ENCODE measurements at regions not wholly inside any gene's neighbourhood (a gene's known extent, or its start where the extent isn't known, plus 50 kb on each side); places are given as distances from the start of the nearest gene placed in this dataset.
"Not testable (repeated sequence)": the region's sequence is repeated elsewhere in the genome, so short reads cannot be mapped to it uniquely, and the experiment has no call there.

- Histone ChIP-seq H3K36me3 (ENCODE audit: control insufficient read depth, insufficient read depth, low read length) (no peaks in the 10 kb centered on the region), H3K4me1 (ENCODE audit: control insufficient read depth, insufficient read depth, low read length) (no peaks in the 10 kb centered on the region), H3K27ac (ENCODE audit: low read length) (no peak overlapping the region), H3K4me3 (ENCODE audit: low read length) (no peak overlapping the region), H3K9me3 (ENCODE audit: control insufficient read depth, insufficient read depth, low read length) (no peaks in the 10 kb centered on the region), H3K27me3 (ENCODE audit: control insufficient read depth, insufficient read depth, low read length) (no peaks in the 10 kb centered on the region)
- no peak for DNase-seq (ENCODE audit: low read depth, low spot score)
- no CpG with 5 or more reads among the region's 2 CpGs for WGBS (ENCODE audit: insufficient coverage, insufficient read length)
Observed at GRCh38 chr1:70717211-70717610, 306.1 kb downstream of the CTH start.

- DNase-seq (ENCODE audit: low read depth, low spot score), result no peak
- H3K9me3 ChIP-seq (ENCODE audit: control insufficient read depth, insufficient read depth, low read length), result no peaks in the 10 kb centered on the region
- no CpG with 5 or more reads among the region's 1 CpG for WGBS (ENCODE audit: insufficient coverage, insufficient read length)
Observed at GRCh38 chr1:70717656-70718055, 306.6 kb downstream of the CTH start.

GRCh38 chr1:70718086-70718630 is 307.1 kb downstream of the CTH start:
- no peak for DNase-seq (ENCODE audit: low read depth, low spot score)
- no peaks in the 10 kb centered on the region for H3K9me3 ChIP-seq (ENCODE audit: control insufficient read depth, insufficient read depth, low read length)
- H3K36me3 ChIP-seq (ENCODE audit: control insufficient read depth, insufficient read depth, low read length), result no peaks in the 10 kb centered on the region
- no peak overlapping the region for H3K4me3 ChIP-seq (ENCODE audit: low read length)
- H3K27ac ChIP-seq (ENCODE audit: low read length), result no peak overlapping the region
- WGBS (ENCODE audit: insufficient coverage, insufficient read length), result no CpG with 5 or more reads among the region's 2 CpGs
- H3K4me1 ChIP-seq (ENCODE audit: control insufficient read depth, insufficient read depth, low read length), result no peaks in the 10 kb centered on the region
- H3K27me3 ChIP-seq (ENCODE audit: control insufficient read depth, insufficient read depth, low read length), result no peaks in the 10 kb centered on the region

More at GRCh38 chr1:70717656-70718055, 306.6 kb downstream of the CTH start:
- Histone ChIP-seq H3K27me3 (ENCODE audit: control insufficient read depth, insufficient read depth, low read length) (no peaks in the 10 kb centered on the region), H3K4me1 (ENCODE audit: control insufficient read depth, insufficient read depth, low read length) (no peaks in the 10 kb centered on the region), H3K27ac (ENCODE audit: low read length) (no peak overlapping the region), H3K4me3 (ENCODE audit: low read length) (no peak overlapping the region), H3K36me3 (ENCODE audit: control insufficient read depth, insufficient read depth, low read length) (no peaks in the 10 kb centered on the region)

- Histone ChIP-seq H3K36me3 (ENCODE audit: control insufficient read depth, insufficient read depth, low read length) (no peaks in the 10 kb centered on the region), H3K9me3 (ENCODE audit: control insufficient read depth, insufficient read depth, low read length) (no peaks in the 10 kb centered on the region), H3K4me1 (ENCODE audit: control insufficient read depth, insufficient read depth, low read length) (no peaks in the 10 kb centered on the region), H3K27ac (ENCODE audit: low read length) (no peak overlapping the region), H3K4me3 (ENCODE audit: low read length) (no peak overlapping the region), H3K27me3 (ENCODE audit: control insufficient read depth, insufficient read depth, low read length) (no peaks in the 10 kb centered on the region)
- WGBS (ENCODE audit: insufficient coverage, insufficient read length), result no CpG with 5 or more reads among the region's 2 CpGs
- no peak for DNase-seq (ENCODE audit: low read depth, low spot score)
Observed at GRCh38 chr1:70719154-70719553, 308.1 kb downstream of the CTH start.

GRCh38 chr1:70720109-70720508 is 309.0 kb downstream of the CTH start:
- Histone ChIP-seq H3K27me3 (ENCODE audit: control insufficient read depth, insufficient read depth, low read length) (no peaks in the 10 kb centered on the region), H3K4me1 (ENCODE audit: control insufficient read depth, insufficient read depth, low read length) (no peaks in the 10 kb centered on the region), H3K27ac (ENCODE audit: low read length) (no peak overlapping the region), H3K4me3 (ENCODE audit: low read length) (no peak overlapping the region), H3K9me3 (ENCODE audit: control insufficient read depth, insufficient read depth, low read length) (no peaks in the 10 kb centered on the region), H3K36me3 (ENCODE audit: control insufficient read depth, insufficient read depth, low read length) (no peaks in the 10 kb centered on the region)
- DNase-seq (ENCODE audit: low read depth, low spot score), result no peak
- WGBS (ENCODE audit: insufficient coverage, insufficient read length), result no CpG with 5 or more reads among the region's 1 CpG

- no peak overlapping the region for H3K4me3 ChIP-seq (ENCODE audit: low read length)
- no peaks in the 10 kb centered on the region for H3K27me3 ChIP-seq (ENCODE audit: control insufficient read depth, insufficient read depth, low read length)
- no peak for DNase-seq (ENCODE audit: low read depth, low spot score)
- no peak overlapping the region for H3K27ac ChIP-seq (ENCODE audit: low read length)
- WGBS (ENCODE audit: insufficient coverage, insufficient read length), result no CpG with 5 or more reads among the region's 1 CpG
- H3K4me1 ChIP-seq (ENCODE audit: control insufficient read depth, insufficient read depth, low read length), result no peaks in the 10 kb centered on the region
- no peaks in the 10 kb centered on the region for H3K36me3 ChIP-seq (ENCODE audit: control insufficient read depth, insufficient read depth, low read length)
- no peaks in the 10 kb centered on the region for H3K9me3 ChIP-seq (ENCODE audit: control insufficient read depth, insufficient read depth, low read length)
Observed at GRCh38 chr1:70720521-70720920, 309.5 kb downstream of the CTH start.

- no peak overlapping the region for H3K27ac ChIP-seq (ENCODE audit: low read length)
- H3K9me3 ChIP-seq (ENCODE audit: control insufficient read depth, insufficient read depth, low read length), result no peaks in the 10 kb centered on the region
- WGBS (ENCODE audit: insufficient coverage, insufficient read length), result no CpG with 5 or more reads among the region's 6 CpGs
- no peak overlapping the region for H3K4me3 ChIP-seq (ENCODE audit: low read length)
- no peak for DNase-seq (ENCODE audit: low read depth, low spot score)
- H3K36me3 ChIP-seq (ENCODE audit: control insufficient read depth, insufficient read depth, low read length), result no peaks in the 10 kb centered on the region
- H3K27me3 ChIP-seq (ENCODE audit: control insufficient read depth, insufficient read depth, low read length), result no peaks in the 10 kb centered on the region
- 0 out of 2 replicates have a peak, but pooled peaks cover 1% of the 10 kb centered on the region for H3K4me1 ChIP-seq (ENCODE audit: control insufficient read depth, insufficient read depth, low read length)
Observed at GRCh38 chr1:70727886-70728489, 316.9 kb downstream of the CTH start.

GRCh38 chr1:70736518-70736917 is 311.1 kb downstream of the PTGER3 start:
- DNase-seq (ENCODE audit: low read depth, low spot score); H3K27me3 ChIP-seq (ENCODE audit: control insufficient read depth, insufficient read depth, low read length); H3K27ac ChIP-seq (ENCODE audit: low read length); H3K9me3 ChIP-seq (ENCODE audit: control insufficient read depth, insufficient read depth, low read length); H3K4me3 ChIP-seq (ENCODE audit: low read length); H3K36me3 ChIP-seq (ENCODE audit: control insufficient read depth, insufficient read depth, low read length); H3K4me1 ChIP-seq (ENCODE audit: control insufficient read depth, insufficient read depth, low read length): not testable (repeated sequence)
- no CpG with 5 or more reads among the region's 6 CpGs for WGBS (ENCODE audit: insufficient coverage, insufficient read length)

- Histone ChIP-seq H3K27me3 (ENCODE audit: control insufficient read depth, insufficient read depth, low read length) (no peaks in the 10 kb centered on the region), H3K36me3 (ENCODE audit: control insufficient read depth, insufficient read depth, low read length) (no peaks in the 10 kb centered on the region), H3K4me3 (ENCODE audit: low read length) (no peak overlapping the region), H3K4me1 (ENCODE audit: control insufficient read depth, insufficient read depth, low read length) (no peaks in the 10 kb centered on the region), H3K27ac (ENCODE audit: low read length) (no peak overlapping the region), H3K9me3 (ENCODE audit: control insufficient read depth, insufficient read depth, low read length) (no peaks in the 10 kb centered on the region)
- DNase-seq (ENCODE audit: low read depth, low spot score), result no peak
- WGBS (ENCODE audit: insufficient coverage, insufficient read length), result no CpG with 5 or more reads among the region's 1 CpG
Observed at GRCh38 chr1:70737125-70737524, 310.5 kb downstream of the PTGER3 start.

- no peaks in the 10 kb centered on the region for H3K4me1 ChIP-seq (ENCODE audit: control insufficient read depth, insufficient read depth, low read length)
- WGBS (ENCODE audit: insufficient coverage, insufficient read length), result no CpG with 5 or more reads among the region's 3 CpGs
- H3K9me3 ChIP-seq (ENCODE audit: control insufficient read depth, insufficient read depth, low read length), result no peaks in the 10 kb centered on the region
- H3K27me3 ChIP-seq (ENCODE audit: control insufficient read depth, insufficient read depth, low read length), result no peaks in the 10 kb centered on the region
- no peak overlapping the region for H3K27ac ChIP-seq (ENCODE audit: low read length)
- DNase-seq (ENCODE audit: low read depth, low spot score), result no peak
- no peak overlapping the region for H3K4me3 ChIP-seq (ENCODE audit: low read length)
- H3K36me3 ChIP-seq (ENCODE audit: control insufficient read depth, insufficient read depth, low read length), result no peaks in the 10 kb centered on the region
Observed at GRCh38 chr1:70738624-70739023, 309.0 kb downstream of the PTGER3 start.

GRCh38 chr1:70745199-70745598 is 302.4 kb downstream of the PTGER3 start:
- WGBS (ENCODE audit: insufficient coverage, insufficient read length), result no CpG with 5 or more reads among the region's 4 CpGs

More at GRCh38 chr1:70745199-70745598, 302.4 kb downstream of the PTGER3 start:
- DNase-seq (ENCODE audit: low read depth, low spot score), result no peak
- Histone ChIP-seq H3K36me3 (ENCODE audit: control insufficient read depth, insufficient read depth, low read length) (no peaks in the 10 kb centered on the region), H3K27ac (ENCODE audit: low read length) (no peak overlapping the region), H3K9me3 (ENCODE audit: control insufficient read depth, insufficient read depth, low read length) (no peaks in the 10 kb centered on the region), H3K27me3 (ENCODE audit: control insufficient read depth, insufficient read depth, low read length) (no peaks in the 10 kb centered on the region), H3K4me3 (ENCODE audit: low read length) (no peak overlapping the region), H3K4me1 (ENCODE audit: control insufficient read depth, insufficient read depth, low read length) (no peaks in the 10 kb centered on the region)
